Ureter (tissue), 1 donor: ENCODE measurements at regions not wholly inside any gene's neighbourhood (a gene's known extent, or its start where the extent isn't known, plus 50 kb on each side); places are given as distances from the start of the nearest gene placed in this dataset.

Experiments
- DNase-seq: peaks from one replicate; pipeline ENCODE4 v3.0.0-alpha.2; 2020; ENCODE audit warnings: low spot score
- donor health status: DM: yes; HTN: yes; CAD: no.

DNA sequence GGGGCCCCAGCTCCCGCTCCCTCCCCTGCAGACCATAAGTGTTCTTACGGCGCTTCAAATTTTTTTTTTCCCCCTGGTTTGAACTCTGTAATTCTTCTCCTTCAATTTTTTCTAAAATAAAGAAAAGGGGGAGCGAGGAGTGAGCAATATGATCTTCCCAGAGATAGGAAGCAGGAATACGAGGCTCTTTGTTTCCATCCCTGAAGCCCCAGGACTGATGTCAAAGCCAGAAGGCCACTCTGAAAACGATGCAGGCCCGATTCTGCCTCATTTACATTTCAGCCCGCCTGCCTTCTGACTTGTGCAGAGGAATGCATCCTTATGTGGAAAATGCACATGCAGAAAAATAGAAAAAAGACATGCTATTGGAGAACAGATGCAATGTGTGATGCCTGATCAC is 401.5 kb upstream of the MKI67 start:
- DNase-seq: no peak

GRCh38 chr10:128528167-128528566 is 401.9 kb upstream of the MKI67 start:
- no peak for DNase-seq

DNA sequence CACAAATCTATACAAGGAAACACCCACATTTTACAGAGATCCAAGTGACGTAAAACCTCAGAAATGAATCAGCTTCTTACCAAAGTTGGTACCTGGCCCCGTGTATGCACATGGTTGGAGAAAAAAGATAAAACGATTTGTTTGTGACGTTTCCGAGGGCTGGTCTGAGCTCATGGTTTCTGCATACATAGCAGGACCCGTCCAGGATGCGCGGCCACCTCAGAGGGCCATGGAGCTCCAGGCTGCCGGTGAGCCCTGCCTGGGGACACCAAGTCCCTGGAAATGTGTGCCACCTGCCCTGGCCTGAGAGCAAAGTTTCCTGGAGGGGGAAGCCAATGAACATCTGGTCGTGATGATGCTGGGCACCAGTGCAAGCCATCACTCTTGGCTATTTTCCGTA is 402.6 kb upstream of the MKI67 start:
- no peak for DNase-seq

GRCh38 chr10:128529225-128529624 is 403.0 kb upstream of the MKI67 start:
- DNase-seq: no peak

GRCh38 chr10:128530301-128530700 is 404.1 kb upstream of the MKI67 start:
- no peak for DNase-seq

GRCh38 chr10:128530946-128531345 is 404.7 kb upstream of the MKI67 start:
- no peak for DNase-seq

- DNase-seq: no peak
These were observed 408.5 kb upstream of the MKI67 start for GRCh38 chr10:128534686-128535085.

GRCh38 chr10:128536259-128536658 is 410.0 kb upstream of the MKI67 start:
- no peak for DNase-seq

- DNase-seq: no peak
These were observed 411.7 kb upstream of the MKI67 start for GRCh38 chr10:128537834-128538330.

- no peak for DNase-seq
These were observed 412.4 kb upstream of the MKI67 start for GRCh38 chr10:128538671-128539070.

DNA sequence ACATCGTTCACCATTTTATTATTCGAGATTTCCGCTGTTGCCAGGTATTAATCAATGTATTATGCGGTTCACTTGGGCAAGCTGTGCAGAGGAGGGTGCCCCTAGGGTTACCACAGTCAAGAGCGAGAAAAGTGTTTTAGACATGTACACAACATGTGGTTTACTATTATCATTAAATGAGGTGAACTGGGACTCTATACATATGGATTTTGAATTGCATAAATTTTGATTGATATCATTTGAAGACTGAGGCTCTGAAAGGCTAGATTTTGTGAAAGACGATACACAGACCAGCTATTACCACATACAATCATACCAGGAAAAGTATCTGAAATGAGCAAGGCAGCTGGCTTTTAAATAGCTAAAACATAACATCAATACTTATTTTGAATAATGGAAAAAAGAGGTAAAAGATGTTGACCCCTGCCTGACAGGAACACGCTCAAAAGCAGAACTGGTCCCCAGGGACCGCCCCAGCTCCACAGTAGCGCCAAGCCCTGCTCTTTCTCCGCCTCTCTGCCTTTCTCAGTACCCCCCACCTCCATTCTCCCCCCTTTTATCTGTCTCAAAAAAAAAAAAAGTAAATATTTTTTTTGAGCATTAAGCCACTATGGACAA is 413.4 kb upstream of the MKI67 start:
- no peak for DNase-seq

- DNase-seq: no peak
These were observed 414.0 kb upstream of the MKI67 start for GRCh38 chr10:128540128-128540762.

DNA sequence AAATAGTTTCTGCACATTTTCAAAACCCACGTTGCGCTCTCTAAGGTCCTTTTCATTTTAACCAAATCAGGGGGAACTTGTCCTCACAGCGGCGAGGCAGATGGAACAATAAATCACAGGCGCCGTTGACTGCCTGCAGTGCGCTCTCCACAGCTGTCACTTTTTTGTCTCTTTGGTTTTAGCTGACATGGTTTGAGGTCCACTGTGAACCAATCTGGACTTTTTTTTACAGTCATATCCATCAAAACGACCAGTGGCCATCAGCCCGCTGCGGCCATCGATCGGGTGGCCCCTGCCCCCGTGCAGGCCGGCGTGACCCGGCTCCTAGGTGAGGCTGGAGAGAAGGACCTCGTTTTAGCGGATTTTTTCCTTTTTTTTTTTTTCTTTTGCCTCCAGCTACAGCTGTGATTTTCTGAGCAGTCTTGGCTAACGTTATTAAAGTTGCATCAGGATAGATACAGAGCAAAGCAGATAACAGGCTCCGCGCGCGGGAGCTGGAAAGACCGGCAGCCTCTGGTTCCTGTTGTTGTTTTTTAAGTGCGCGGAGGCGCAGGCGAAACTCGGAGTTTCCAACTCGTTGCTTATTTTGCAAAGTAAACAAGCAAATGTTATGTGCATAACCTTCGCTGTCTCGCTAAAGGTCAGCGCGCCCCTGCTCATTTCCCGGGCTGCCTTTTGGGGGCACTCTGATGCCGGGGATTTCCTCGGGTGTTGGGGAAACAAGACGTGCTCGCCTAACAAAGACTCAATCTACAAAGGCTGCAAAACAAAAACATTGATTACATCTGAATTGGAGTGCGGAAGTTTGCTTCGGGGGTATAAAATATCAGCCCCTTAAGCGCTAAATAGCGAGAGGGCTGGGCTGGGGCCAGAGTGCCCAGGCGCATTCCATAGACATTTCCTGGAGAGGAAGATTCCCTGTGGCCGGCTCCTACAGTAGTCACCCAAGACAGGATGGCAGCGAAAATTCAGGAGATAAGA is 414.8 kb upstream of the MKI67 start:
- DNase-seq: peak; percentile 54

DNA sequence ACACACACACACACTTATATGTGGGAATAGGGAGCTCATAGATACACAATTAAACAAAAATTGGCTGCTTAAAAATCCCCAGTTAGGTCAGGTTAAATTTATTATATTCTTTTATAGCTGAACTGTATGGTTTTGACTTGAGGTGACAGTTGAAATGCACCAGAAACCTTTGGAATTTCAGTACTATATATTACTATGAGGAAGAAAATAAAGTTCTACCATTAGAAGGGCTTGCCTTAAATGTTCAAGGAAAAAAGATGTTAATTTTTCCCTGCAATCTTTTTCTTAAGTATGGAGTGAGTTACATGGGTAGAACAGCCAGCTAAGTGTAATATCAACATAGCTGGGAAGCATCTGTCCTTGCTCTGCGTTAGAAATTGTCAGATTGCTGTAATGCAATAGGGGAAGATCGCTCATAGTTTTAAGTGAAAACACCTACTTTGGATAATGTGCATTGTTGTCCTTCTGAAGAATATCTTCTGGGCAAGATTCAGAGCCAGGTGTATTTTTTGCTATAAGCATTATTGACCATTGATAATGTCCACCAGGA is 415.8 kb upstream of the MKI67 start:
- no peak for DNase-seq

DNA sequence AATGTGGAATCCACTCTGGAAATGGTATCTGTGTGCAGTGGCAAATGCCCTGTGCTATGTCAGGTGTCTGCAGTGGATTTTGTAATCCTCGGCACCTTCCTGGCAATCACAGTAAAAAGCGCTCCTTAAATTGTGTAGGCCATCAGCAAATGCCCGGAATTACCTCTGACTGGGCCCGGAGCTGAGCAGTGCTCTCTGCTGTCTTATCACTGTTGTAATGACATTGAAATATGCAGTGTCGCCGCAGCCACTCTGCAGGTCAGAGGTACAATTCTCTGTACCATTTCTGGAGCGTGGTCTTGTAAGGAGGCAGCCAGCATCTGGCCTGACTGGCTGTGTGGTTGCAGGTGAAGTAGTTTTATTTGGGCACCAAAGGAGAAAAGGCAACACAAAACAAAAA is 416.4 kb upstream of the MKI67 start:
- no peak for DNase-seq

- no peak for DNase-seq
These were observed 416.9 kb upstream of the MKI67 start for GRCh38 chr10:128543151-128543550.

GRCh38 chr10:128545216-128545615 is 419.0 kb upstream of the MKI67 start:
- DNase-seq: no peak

DNA sequence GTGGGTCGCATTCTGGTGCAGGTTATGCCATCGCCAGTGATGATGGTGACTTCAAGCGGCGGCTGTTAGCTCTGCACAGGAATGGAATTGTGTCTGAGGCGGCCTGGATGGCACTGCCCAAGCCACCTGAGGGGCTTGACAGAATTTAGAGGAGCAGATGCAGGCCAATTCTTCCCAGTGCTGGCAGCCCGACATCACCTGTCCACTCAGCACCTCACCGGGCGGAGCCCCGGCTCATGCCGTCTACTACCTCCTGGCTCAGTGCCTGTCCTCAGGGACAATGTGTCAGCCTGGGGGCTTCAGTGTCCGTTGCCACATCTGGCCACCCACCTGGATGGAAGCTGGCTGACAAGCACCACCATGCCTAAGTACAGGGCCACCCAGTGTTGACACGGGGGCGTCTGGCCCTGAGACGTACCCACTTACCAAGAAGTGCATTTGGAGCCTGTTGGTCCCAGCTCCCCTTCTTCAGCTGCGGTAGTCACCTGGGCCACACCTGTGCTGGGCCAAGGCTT is 420.5 kb upstream of the MKI67 start:
- DNase-seq: no peak

- no peak for DNase-seq
These were observed 422.9 kb upstream of the MKI67 start for GRCh38 chr10:128549101-128549608.

DNA sequence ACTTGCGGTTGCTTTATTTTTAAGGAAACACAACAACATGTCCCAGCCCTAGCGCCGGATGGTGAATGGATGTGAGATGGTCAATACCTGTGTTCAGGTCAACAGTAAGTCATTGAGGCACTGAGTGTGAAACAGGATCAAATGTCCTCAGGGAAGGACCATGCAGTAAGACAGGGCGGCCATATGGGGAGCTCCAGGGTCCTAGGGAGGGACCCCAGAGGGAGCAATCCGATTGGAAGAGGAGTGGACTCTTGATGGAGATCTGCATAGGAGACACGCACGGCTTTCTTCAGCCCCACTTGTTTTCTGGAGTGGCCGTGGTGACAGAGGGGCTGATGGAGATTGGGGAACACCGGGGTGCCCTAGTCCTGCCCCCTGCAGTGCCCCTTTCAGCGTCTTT is 423.8 kb upstream of the MKI67 start:
- DNase-seq: no peak

DNA sequence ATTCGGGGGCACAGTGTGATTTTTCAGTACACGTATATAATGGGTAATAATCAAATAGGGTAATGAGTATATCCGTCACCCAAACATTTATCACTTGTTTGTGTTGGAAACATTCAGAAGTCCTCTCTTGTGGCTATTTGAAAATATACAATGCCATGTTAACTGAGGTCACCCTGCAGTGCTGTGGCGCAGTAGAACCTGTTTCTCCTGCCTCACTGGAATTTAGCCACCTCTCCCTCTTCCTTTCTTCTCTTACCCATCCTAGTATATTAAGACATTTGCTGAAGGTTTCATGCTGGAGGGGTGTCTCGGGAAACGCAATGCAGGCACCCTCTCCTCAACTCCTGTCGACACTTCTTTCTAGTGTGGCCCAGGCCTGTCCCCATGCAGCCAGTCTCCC is 425.3 kb upstream of the MKI67 start:
- DNase-seq: no peak

- no peak for DNase-seq
These were observed 427.5 kb upstream of the MKI67 start for GRCh38 chr10:128553755-128554154.
